ELR (cell line): ENCODE measurements at regions not wholly inside any gene's neighbourhood (a gene's known extent, or its start where the extent isn't known, plus 50 kb on each side); places are given as distances from the start of the nearest gene placed in this dataset.

Experiments used
- DNase-seq: peaks from one replicate; pipeline ENCODE4 v3.0.0-alpha.2; 2015; ENCODE audit warnings: low read depth

GRCh38 chr2:204228169-204228886 is 291.8 kb downstream of the ICOS start:
- no peak for DNase-seq

DNA sequence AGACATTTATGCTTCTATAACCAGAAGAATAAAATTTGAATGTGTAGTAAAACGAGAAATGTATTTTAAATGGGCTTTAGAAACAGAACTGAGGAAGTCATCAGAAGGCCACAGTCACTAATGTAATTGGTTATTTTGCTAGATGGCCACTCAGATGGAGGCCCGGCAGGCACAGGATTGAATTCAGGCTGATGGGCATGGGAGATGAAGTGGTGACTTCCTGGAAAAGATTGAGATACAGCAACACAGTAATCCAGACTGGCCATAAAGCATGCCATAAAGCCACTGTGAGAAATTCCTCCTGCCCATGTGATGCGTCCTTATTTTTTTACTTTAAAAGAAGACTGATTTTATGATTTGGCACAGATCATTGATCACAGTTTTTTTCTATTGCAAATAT is 297.7 kb downstream of the ICOS start:
- no peak for DNase-seq

DNA sequence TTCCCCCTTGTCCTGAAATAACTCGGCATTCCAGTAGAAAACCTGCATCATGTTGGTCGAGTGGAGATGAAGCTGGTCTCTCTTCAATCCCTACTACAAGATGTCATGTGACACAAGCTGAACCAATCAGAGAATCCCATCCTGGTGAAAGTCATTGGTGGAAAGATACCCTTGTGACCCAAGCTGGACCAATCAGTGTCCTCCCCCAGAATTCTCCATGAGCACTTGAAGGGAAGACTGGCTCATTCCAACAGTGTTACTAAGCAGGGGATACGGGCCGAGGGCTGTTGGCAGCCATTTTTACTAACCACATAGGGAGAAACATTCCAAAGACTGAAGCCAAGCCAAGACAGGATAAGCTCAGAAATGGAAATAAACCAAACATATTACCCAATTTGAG is 298.3 kb downstream of the ICOS start:
- DNase-seq: peak; percentile 6

GRCh38 chr2:204237416-204237815 is 300.9 kb downstream of the ICOS start:
- DNase-seq: no peak

DNA sequence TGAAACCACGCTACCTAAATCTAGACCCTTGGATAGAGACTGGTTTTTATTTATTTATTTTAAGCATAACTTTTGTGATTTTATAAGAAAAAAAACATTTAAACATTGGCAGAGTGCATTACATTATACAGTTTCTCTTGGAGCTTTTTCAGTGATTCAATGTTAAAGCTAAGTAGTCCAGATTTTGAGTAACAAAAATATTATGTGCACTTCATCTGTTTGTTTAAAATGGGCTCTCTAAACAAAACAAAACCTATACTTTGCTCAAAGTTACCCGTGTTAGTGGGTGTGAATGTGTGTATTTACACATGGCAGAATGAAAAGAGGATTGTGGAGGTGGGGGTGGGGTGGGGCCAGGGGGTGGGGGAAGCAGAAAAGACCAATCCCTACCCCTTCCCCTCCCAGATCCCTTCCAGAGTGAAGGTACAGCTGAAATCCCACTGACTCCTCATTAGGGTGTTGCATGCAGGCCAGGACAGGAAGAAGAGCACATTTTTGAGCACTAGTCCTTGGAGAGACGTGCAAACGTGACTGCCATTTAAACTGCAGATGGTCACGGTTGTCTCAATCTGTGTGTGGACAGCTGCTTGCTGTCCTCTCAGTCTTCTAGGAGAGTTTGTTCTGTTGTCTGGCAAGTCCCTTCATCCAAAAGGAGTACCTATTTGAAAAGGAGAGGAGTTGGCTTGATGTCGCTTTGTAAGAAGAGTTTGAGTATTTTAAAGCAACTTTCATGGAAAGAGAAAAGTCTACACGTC is 303.0 kb downstream of the ICOS start:
- DNase-seq: no peak

GRCh38 chr2:204240961-204241360 is 304.3 kb upstream of the PARD3B start:
- no peak for DNase-seq

DNA sequence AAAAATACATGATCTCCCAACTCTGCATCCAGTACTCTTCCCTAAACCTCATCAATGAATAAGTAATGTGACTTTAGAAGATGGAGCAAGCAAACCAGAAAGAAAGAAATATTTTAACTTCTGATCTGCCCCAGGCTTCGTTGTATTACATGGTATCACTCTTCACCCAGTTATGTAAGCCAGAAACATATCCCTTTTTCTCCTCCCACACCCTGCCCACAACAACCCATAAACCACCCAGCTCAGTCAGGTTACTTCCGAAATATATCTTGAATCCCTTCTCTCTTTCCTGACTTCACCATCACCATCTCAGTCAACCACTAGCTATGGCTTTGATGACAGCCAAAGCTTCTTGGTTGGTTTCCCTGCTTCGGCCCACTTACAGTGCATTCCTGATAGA is 295.8 kb upstream of the PARD3B start:
- no peak for DNase-seq

GRCh38 chr2:204250692-204251091 is 294.6 kb upstream of the PARD3B start:
- DNase-seq: no peak

DNA sequence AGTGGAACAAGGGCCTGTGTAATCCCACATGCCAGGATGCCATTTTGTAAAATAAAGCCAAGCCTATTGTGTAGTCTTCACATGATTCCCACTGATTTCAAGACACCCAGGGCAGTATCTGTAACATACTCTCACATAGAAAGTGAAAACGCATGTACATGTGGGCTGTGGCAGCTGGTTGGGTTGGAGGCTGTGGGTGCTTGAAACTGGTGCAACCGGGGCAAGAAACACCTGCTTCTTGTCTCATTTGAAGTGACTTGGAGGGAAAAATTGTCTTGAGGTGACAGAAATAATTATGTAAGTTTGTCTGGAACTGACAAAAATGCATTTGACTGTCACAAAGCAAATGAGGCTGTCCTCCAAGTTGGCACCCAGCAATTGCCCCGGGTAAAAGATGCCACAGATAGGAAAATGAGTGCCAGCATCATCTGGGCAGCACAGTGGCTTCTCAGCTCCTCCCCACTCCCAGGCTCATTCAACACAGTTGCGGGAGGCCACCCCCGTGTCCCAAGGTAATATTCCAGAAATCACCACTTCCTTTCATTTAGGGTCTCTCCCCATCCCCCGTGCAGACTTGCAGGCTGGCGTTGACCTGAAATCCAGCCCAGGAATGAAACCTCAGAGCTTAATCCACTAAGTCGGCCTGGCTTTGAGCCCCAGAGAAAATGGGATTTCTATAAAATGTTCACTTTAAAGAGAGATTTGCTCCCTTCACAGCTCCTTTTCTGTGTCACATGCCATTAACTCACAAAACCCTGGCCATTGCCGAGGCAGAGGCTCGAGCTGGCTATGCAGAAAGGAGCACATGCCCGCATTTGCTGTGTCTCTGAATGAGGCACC is 293.9 kb upstream of the PARD3B start:
- no peak for DNase-seq

DNA sequence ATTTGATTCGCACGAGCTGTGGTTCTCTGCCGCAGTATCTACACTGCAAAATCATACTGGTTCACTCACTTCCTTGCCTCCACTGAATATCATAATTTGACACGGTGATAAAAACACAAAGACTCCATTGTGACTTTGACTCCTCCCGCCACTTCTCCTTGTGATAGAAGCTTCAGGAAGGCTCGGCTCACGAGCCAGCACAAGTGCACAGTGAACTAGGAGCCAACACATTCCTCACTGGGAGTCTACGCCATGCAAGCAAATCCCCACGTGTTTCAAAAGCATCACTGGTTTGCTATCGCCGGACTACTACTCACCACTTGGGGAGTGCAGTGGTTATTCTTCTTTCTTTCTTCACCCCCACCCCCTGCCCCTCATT is 293.3 kb upstream of the PARD3B start:
- no peak for DNase-seq

GRCh38 chr2:204255071-204255470 is 290.2 kb upstream of the PARD3B start:
- no peak for DNase-seq

DNA sequence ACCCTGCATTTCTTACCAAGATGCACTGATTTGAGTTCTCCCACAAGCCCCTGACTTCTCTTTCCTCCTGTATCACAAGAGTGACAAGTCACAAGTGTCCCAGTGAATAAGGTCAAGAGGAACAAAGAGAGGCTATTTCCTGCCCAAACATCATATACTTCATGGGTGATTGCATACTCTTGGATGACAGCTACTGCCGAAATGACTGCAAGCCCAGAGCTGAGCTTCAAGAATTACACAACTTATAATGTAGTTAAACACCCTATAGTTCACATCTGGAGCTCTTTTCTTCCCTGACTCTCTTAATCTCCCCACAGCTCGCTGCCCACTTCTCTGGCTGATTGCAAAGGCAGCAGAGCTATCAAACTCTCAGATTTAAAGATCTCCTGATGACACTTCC is 289.7 kb upstream of the PARD3B start:
- DNase-seq: no peak

DNA sequence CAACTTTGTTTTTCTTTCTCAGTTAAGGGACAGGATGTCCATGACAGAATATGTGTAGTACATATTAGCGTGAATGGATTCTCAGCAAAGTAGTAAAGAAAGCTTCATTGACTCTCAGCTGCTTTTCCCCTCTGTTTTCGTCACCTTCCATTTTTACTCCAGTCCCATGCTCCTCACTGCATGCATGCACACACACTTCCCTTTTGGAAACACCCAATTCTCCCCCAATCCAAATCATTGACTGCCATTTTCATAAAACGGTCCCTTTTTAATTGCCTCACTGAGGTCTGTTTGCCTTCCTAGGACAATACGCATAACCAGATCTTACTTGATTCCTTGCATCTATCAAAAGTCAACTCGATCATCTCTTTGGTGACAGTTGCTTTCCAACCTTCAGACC is 287.5 kb upstream of the PARD3B start:
- DNase-seq: no peak

DNA sequence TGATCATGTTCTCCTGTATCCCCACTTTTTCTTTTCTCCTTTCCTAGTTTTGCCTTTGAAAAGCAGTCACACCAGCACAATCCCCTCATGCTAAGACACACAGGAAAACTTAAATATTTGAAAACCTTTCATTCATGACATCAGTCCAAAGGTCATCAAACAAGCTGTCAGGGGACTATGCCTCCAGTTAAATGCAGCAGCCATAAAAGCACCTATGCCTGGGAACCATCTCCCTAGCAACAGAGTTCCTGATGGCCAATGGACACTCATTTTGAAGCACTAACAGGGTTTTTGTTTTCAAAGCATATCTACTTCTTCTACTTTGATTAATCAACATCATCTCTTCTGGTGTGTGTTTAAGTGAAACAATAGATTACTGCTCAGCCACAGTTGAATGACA is 286.4 kb upstream of the PARD3B start:
- DNase-seq: no peak

DNA sequence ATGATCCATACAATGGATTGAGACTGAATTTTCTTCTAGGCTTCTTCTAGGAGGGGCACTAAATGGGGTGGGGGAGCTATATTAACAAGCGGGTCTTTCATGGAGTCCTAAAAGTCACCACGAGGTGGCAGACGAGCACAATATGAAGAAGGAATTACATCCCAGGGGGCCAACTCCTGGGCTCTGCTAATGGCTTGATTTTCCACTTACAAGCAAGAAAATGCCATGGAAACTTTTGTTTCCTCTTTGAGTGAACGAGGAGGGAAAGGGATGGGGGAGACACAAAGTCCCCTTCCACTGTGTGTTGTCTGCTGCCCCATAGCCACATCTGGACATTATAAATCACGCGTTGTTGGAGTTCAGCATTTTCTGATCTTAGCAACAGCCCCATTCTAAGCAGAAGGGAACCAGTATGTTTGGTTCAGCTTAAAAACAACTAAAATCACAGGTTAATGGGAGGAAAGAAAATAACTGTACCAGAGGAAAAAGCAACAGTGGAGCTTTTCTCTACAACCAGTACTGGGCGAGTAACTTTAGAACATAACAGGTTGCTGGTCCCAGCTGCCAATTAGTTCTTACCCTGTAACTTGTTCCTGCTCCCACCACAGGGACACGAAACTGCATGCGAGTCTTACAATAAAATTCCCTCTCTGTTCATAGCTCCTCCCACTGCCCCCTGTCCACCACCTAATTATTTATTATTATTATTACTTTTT is 285.0 kb upstream of the PARD3B start:
- DNase-seq: peak; percentile 76

DNA sequence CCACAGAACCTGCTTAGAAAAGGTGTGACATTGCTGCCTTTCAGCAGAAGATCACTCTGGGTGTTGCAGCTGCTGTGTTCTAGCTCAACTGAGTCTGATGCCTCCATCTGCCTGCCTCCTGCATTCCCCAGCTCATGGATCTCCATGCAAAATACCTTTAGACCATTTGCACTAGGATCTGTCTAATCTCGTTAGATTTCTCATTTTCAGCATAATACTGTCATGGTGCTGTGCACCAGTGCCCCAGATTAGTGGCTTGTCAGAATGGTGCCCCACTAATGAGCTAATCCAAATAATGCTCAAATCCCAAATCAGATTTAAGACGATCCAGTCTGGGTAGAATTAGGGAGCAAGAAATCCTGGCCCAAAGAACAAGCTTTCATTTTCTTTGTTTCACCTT is 284.4 kb upstream of the PARD3B start:
- DNase-seq: no peak

DNA sequence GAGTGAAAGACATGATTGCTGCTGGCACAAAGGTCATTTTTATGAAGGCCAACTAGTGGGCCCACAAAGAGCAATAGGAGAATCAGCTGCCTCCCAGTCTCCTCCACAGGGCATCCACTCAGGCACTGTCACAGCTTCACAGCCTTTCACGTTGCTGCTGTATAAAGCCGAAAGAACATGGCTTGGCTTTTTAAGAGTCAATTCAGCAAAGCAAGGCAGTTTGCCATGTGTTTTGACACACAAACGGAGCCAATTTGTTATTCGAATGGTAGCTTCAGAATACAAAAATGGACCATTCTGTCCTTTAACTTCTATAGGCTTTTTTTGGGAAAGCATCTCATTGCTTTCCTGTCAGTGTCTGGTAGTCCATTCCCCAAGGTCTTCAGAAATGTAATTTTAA is 283.4 kb upstream of the PARD3B start:
- DNase-seq: no peak

DNA sequence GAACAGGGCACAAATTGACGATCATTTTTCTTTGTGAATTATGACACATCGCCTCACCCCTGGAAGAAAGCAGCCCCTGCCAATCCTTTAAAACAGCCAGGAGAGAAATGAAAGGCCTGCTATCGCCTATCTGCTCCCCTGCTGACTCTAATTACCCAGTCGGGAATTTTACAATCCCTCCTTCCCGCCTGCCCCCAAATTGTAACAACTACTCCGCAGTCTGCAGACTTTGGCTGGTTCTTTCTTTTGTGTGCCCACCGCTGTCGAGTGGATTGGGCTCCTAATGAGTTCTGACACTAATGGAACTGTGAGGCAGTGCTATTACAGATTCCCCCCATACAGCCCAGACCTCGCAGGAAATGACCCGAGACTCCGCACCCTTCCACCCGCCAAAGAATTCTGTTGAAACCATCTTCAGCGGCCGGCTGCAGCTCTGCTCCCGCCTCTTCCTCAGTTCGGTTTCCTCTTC is 281.2 kb upstream of the PARD3B start:
- no peak for DNase-seq

GRCh38 chr2:204264621-204265140 is 280.6 kb upstream of the PARD3B start:
- DNase-seq: no peak

- no peak for DNase-seq
Measured at GRCh38 chr2:204265681-204266181, 279.5 kb upstream of the PARD3B start.

DNA sequence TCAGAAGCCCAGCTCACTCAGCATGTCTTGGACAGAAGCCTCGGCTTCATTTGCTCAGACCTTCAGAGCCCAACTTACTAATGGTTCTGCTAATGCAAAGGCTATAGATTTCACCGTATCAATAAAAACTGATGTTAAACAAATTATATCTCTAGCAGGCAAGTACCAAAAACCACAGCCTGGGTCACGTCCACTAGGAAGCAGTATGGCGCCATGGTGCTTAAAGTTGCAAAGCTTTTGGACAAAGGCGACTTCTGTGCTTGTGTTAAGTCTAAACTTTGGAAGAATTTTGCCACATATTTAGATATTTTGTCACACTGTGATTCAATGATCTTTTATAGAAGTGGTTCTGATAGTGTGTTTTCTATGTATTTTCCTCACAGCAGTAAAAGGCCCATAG is 276.8 kb upstream of the PARD3B start:
- no peak for DNase-seq

DNA sequence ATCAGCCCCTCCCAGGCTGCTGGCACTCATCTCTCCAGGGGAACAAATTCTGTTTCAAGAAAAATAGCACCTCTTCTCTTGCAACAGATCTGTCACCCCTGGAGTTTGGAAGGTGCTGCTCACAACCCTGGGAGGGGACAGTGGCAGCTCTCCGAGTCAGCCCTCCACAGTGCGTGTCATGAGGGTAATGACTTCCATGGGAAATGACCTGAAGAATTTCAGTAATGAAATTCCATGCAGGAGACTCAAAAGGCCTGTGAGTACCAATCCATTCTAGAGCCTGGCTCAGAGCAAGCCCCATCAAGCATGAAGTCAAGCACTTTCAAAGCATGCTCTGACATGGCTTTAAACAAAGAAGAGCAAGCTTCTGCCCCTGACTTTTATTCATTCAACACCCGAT is 276.3 kb upstream of the PARD3B start:
- no peak for DNase-seq
